K562 (cell line): ENCODE measurements at regions not wholly inside any gene's neighbourhood (a gene's known extent, or its start where the extent isn't known, plus 50 kb on each side); places are given as distances from the start of the nearest gene placed in this dataset.

Experiments
- CBX8 ChIP-seq: fragments of 200-600 bp; sonication (generic); IDR thresholded peaks from 2 replicates; pipeline ENCODE4 v1.6.1; 2012; ENCODE audit warnings: borderline replicate concordance, mixed run types, low read depth, mild to moderate bottlenecking, moderate library complexity, mixed read lengths, low read length, control low read depth, inconsistent platforms; ENCODE audit not compliant: poor library complexity, severe bottlenecking; ENCODE audit errors: extremely low read depth
- EP400 ChIP-seq: fragments of 450-650 bp; IDR thresholded peaks from 2 replicates; pipeline ENCODE4 v1.6.1; 2017; ENCODE audit warnings: antibody characterized with exemption, mild to moderate bottlenecking, moderate library complexity
- LARP7 ChIP-seq: fragments of 450-650 bp; IDR thresholded peaks from 2 replicates; pipeline ENCODE4 v1.6.1; 2016
- MXI1 ChIP-seq: IDR thresholded peaks from 2 replicates; pipeline ENCODE4 v1.6.1; 2011; ENCODE audit warnings: low read depth, mild to moderate bottlenecking, improper control_type of control experiment, low read length
- MYNN ChIP-seq, 2 experiments: sonication (generic); formaldehyde crosslinking in 1 of 2; IDR thresholded peaks; 2 replicates each; pipeline versions ENCODE4 v1.5.0 to v1.6.1; 2016 to 2020; ENCODE audit warnings: antibody characterized with exemption in 1 of 2, missing genetic modification reagents in 1 of 2
- NFE2L1 ChIP-seq: fragments of 450-650 bp; IDR thresholded peaks from 2 replicates; pipeline ENCODE4 v1.6.1; 2016; ENCODE audit warnings: missing genetic modification characterization, low read depth, mild to moderate bottlenecking, missing compliant biosample characterization, moderate library complexity, borderline replicate concordance
- NR2C2 ChIP-seq, 2 experiments: fragments of 200-800 bp in 1 of 2; sonication (Bioruptor generic) in 1 of 2; sonication (generic) in 1 of 2; formaldehyde crosslinking in 1 of 2; IDR thresholded peaks; 2 replicates each; pipeline versions ENCODE4 v1.6.1 to v1.8.0; 2016 to 2022; ENCODE audit warnings: mild to moderate bottlenecking in 1 of 2, missing compliant biosample characterization in 1 of 2, missing genetic modification characterization in 1 of 2, missing genetic modification reagents in 1 of 2
- SMAD1 ChIP-seq: fragments of 150-350 bp; IDR thresholded peaks from 2 replicates; pipeline ENCODE4 v1.6.1; 2014; ENCODE audit warnings: low read length, low read depth; ENCODE audit not compliant: partially characterized antibody
- ZBTB1 ChIP-seq: sonication (generic); formaldehyde crosslinking; IDR thresholded peaks from 2 replicates; pipeline ENCODE4 v1.8.1; 2023; ENCODE audit warnings: missing genetic modification reagents, low read depth, mild to moderate bottlenecking, borderline replicate concordance
- ZNF384 ChIP-seq: IDR thresholded peaks from 2 replicates; pipeline ENCODE4 v1.6.1; 2012; ENCODE audit warnings: low read depth, low read length, improper control_type of control experiment
- TF ChIP-seq, protein P1 (sequence below): fragments of 250-450 bp; sonication (Bioruptor Pico); IDR thresholded peaks from 2 replicates; pipeline ENCODE4 v1.5.0; 2022; ENCODE audit warnings: mild to moderate bottlenecking
- TF ChIP-seq, protein P2 (sequence below): fragments of 250-450 bp; sonication (Bioruptor Pico); IDR thresholded peaks from 2 replicates; pipeline ENCODE4 v1.8.0; 2022; ENCODE audit warnings: inconsistent platforms, mild to moderate bottlenecking, moderate library complexity, borderline replicate concordance
- TF ChIP-seq, protein P3 (sequence below), 3 experiments: IDR thresholded peaks in 2 of 3; conservative IDR thresholded peaks in 1 of 3; 2 replicates each; pipeline ENCODE4 v1.5.1; 2011 to 2012; ENCODE audit warnings: low read length in 3 of 3, mild to moderate bottlenecking in 3 of 3, control low read depth in 2 of 3, improper control_type of control experiment in 1 of 3, inconsistent platforms in 1 of 3, low read depth in 1 of 3, mixed read lengths in 1 of 3, moderate library complexity in 1 of 3; ENCODE audit not compliant: insufficient read depth in 2 of 3
- TF ChIP-seq, protein P4 (sequence below): fragments of 450-650 bp; IDR thresholded peaks from 2 replicates; pipeline ENCODE4 v1.6.1; 2016; ENCODE audit warnings: missing biosample characterization, missing genetic modification characterization

DNA sequence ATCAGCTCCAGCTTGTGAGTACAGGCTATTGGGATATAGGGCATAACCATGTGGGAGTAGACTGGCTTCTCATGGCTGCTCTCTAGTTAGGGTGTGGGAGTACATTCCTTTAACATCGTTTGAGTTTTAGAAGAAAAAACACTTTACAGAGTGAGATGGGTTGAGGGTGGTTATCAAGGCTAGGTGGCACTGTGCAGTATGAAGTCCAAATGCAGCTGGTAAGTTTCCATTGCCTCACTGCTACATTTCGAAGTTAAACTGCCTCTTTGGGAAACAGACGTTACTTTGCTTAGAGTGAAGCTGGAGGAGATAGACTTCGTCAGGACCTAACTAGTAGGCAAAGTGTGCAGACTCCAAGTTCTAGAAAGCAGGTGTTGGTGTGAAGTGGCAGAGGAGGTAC lies 192.4 kb downstream of the SQOR start:
- no peak for TF ChIP-seq NR2C2 (CRISPR knock-in tag; IDR thresholded peaks at IDR 0.05)
- no peak for TF ChIP-seq NR2C2 (tag; IDR thresholded peaks at IDR 0.05)
- TF ChIP-seq ZNF384, result no peak
- TF ChIP-seq NFE2L1 (tag), result no peak
- TF ChIP-seq, protein P1, sequence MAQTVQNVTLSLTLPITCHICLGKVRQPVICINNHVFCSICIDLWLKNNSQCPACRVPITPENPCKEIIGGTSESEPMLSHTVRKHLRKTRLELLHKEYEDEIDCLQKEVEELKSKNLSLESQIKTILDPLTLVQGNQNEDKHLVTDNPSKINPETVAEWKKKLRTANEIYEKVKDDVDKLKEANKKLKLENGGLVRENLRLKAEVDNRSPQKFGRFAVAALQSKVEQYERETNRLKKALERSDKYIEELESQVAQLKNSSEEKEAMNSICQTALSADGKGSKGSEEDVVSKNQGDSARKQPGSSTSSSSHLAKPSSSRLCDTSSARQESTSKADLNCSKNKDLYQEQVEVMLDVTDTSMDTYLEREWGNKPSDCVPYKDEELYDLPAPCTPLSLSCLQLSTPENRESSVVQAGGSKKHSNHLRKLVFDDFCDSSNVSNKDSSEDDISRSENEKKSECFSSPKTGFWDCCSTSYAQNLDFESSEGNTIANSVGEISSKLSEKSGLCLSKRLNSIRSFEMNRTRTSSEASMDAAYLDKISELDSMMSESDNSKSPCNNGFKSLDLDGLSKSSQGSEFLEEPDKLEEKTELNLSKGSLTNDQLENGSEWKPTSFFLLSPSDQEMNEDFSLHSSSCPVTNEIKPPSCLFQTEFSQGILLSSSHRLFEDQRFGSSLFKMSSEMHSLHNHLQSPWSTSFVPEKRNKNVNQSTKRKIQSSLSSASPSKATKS, result no peak
- TF ChIP-seq, protein P2, sequence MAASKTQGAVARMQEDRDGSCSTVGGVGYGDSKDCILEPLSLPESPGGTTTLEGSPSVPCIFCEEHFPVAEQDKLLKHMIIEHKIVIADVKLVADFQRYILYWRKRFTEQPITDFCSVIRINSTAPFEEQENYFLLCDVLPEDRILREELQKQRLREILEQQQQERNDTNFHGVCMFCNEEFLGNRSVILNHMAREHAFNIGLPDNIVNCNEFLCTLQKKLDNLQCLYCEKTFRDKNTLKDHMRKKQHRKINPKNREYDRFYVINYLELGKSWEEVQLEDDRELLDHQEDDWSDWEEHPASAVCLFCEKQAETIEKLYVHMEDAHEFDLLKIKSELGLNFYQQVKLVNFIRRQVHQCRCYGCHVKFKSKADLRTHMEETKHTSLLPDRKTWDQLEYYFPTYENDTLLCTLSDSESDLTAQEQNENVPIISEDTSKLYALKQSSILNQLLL (CRISPR knock-in tag), result no peak
- no peak for TF ChIP-seq EP400
- no peak for TF ChIP-seq LARP7
- TF ChIP-seq, protein P3, sequence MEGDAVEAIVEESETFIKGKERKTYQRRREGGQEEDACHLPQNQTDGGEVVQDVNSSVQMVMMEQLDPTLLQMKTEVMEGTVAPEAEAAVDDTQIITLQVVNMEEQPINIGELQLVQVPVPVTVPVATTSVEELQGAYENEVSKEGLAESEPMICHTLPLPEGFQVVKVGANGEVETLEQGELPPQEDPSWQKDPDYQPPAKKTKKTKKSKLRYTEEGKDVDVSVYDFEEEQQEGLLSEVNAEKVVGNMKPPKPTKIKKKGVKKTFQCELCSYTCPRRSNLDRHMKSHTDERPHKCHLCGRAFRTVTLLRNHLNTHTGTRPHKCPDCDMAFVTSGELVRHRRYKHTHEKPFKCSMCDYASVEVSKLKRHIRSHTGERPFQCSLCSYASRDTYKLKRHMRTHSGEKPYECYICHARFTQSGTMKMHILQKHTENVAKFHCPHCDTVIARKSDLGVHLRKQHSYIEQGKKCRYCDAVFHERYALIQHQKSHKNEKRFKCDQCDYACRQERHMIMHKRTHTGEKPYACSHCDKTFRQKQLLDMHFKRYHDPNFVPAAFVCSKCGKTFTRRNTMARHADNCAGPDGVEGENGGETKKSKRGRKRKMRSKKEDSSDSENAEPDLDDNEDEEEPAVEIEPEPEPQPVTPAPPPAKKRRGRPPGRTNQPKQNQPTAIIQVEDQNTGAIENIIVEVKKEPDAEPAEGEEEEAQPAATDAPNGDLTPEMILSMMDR (IDR thresholded peaks at IDR 0.05 in 2 of 3, conservative IDR thresholded peaks at IDR 0.05 in 1 of 3; ENCODE audit: insufficient read depth in 2 of 3, low read depth in 1 of 3, low read length in 3 of 3), result no peak
- TF ChIP-seq SMAD1, result no peak
- TF ChIP-seq CBX8, result no peak
- no peak for TF ChIP-seq MYNN (IDR thresholded peaks at IDR 0.05)
- TF ChIP-seq MYNN (CRISPR knock-in tag; IDR thresholded peaks at IDR 0.05), result no peak
- TF ChIP-seq MXI1, result no peak
- no peak for TF ChIP-seq ZBTB1 (CRISPR knock-in tag)
- TF ChIP-seq, protein P4, sequence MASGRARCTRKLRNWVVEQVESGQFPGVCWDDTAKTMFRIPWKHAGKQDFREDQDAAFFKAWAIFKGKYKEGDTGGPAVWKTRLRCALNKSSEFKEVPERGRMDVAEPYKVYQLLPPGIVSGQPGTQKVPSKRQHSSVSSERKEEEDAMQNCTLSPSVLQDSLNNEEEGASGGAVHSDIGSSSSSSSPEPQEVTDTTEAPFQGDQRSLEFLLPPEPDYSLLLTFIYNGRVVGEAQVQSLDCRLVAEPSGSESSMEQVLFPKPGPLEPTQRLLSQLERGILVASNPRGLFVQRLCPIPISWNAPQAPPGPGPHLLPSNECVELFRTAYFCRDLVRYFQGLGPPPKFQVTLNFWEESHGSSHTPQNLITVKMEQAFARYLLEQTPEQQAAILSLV (tag), result no peak
